Thyroid gland (tissue), 4 donors: ENCODE measurements at regions not wholly inside any gene's neighbourhood (a gene's known extent, or its start where the extent isn't known, plus 50 kb on each side); places are given as distances from the start of the nearest gene placed in this dataset.

Source experiments
- DNase-seq, 2 donors: peaks; one replicate each; pipeline ENCODE4 v3.0.0-alpha.2; 2019
- H3K27ac ChIP-seq, 3 donors: fragments of 200-600 bp; sonication (generic); 1 replicate in 2 of 3; 2 replicates in 1 of 3; pipeline ENCODE4 v1.5.1; 2016 to 2019; ENCODE audit warnings: mild to moderate bottlenecking in 1 of 3, moderate library complexity in 1 of 3
- H3K27me3 ChIP-seq: fragments of 200-600 bp; sonication (generic); one replicate; pipeline ENCODE4 v1.5.1; 2019
- H3K36me3 ChIP-seq, 2 donors: fragments of 200-600 bp; sonication (generic); one replicate each; pipeline ENCODE4 v1.5.1; 2016 to 2019
- H3K4me1 ChIP-seq, 2 donors: fragments of 200-600 bp; sonication (generic); one replicate each; pipeline ENCODE4 v1.5.1; 2017 to 2019
- H3K4me3 ChIP-seq, 3 donors: fragments of 200-600 bp; sonication (generic); replicated peaks in 1 of 3; 1 replicate in 2 of 3; 2 replicates in 1 of 3; pipeline ENCODE4 v1.5.1; 2016; ENCODE audit warnings: mild to moderate bottlenecking in 1 of 3
- H3K9me3 ChIP-seq: fragments of 200-600 bp; sonication (generic); one replicate; pipeline ENCODE4 v1.5.1; 2017
- CTCF ChIP-seq, 6 experiments: fragments of 200-600 bp in 3 of 6; fragments of 450-650 bp in 3 of 6; sonication (generic) in 3 of 6; IDR thresholded peaks; one replicate each; pipeline ENCODE4 v1.5.1; 2016 to 2019; ENCODE audit warnings: antibody characterized with exemption in 6 of 6, mild to moderate bottlenecking in 2 of 6, inconsistent platforms in 1 of 6, moderate library complexity in 1 of 6
- POLR2A ChIP-seq, 2 donors: fragments of 450-650 bp; IDR thresholded peaks; one replicate each; pipeline ENCODE4 v1.6.1; 2017; ENCODE audit warnings: antibody characterized with exemption in 2 of 2, mild to moderate bottlenecking in 2 of 2, moderate library complexity in 1 of 2
- WGBS, 2 donors: methylation state at CpG; one replicate each; pipeline ENCODE4 v1.1.5; 2017; 5-methylcytosine and 5-hydroxymethylcytosine counted together
- intact Hi-C: fragments of 100-400 bp; cut with DNase I; formaldehyde crosslinking; loops from one replicate; pipeline ENCODE4 v1.15.1; 2023

DNA sequence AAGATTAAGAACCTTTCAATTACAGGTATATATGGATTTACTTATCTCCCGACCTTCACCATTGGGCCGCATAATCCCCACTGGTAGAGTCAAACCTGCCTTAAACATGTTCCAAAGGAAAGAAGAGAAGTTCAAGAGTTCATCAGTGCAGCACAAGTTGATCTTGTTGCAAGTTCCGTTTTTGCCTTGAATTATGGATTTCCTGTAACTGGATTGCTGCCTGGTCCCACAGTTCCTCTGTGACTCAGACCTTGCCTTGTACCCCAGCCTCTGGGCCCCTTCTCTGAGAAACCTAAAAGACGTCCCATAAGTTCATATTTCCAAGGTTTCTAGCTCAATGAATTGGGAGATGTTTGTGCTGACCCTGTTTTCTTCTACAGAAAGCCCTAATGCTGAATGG, 112.5 kb upstream of the THBS1 start:
- WGBS, 2 donors, result 80 to 82% methylated on average over 4 of the region's 4 CpGs
- Histone ChIP-seq H3K36me3 (no peaks in the 10 kb centered on the region), H3K27me3 (no peaks in the 10 kb centered on the region), H3K27ac (no peak overlapping the region), H3K4me3 (no peak overlapping the region), H3K4me1 (peaks cover 0 to 7% of the 10 kb centered on the region in 2 donors), H3K9me3 (no peaks in the 10 kb centered on the region)
- intact Hi-C loops, result no loop called here
- DNase-seq, result no peak
- TF ChIP-seq CTCF (IDR thresholded peaks at IDR 0.05) (no peak), POLR2A (IDR thresholded peaks at IDR 0.05) (no peak)

GRCh38 chr15:39468828-39469227, 112.1 kb upstream of the THBS1 start:
- H3K9me3 ChIP-seq, result no peaks in the 10 kb centered on the region
- no peak overlapping the region for H3K27ac ChIP-seq
- intact Hi-C loops, result no loop called here
- 92% methylated on average over 3 of the region's 3 CpGs for WGBS, 2 donors
- no peaks in the 10 kb centered on the region for H3K36me3 ChIP-seq
- no peaks in the 10 kb centered on the region for H3K27me3 ChIP-seq
- no peak overlapping the region for H3K4me3 ChIP-seq
- H3K4me1 ChIP-seq, result peaks cover 0 to 7% of the 10 kb centered on the region in 2 donors
- no peak for DNase-seq
- TF ChIP-seq POLR2A (IDR thresholded peaks at IDR 0.05), result no peak
- TF ChIP-seq CTCF (IDR thresholded peaks at IDR 0.05), result no peak

GRCh38 chr15:39471785-39472574, 108.9 kb upstream of the THBS1 start:
- H3K4me3 ChIP-seq, result no peak overlapping the region
- intact Hi-C loops, result no loop called here
- H3K9me3 ChIP-seq, result no peaks in the 10 kb centered on the region
- peak overlapping the region in 1 of 3 donors; percentile 71 for H3K27ac ChIP-seq
- H3K4me1 ChIP-seq, result peaks cover 0 to 6% of the 10 kb centered on the region in 2 donors
- H3K27me3 ChIP-seq, result no peaks in the 10 kb centered on the region
- H3K36me3 ChIP-seq, result no peaks in the 10 kb centered on the region
- WGBS, 2 donors, result 88 to 97% methylated on average over 2 of the region's 2 CpGs
- TF ChIP-seq CTCF (IDR thresholded peaks at IDR 0.05) (no peak), POLR2A (IDR thresholded peaks at IDR 0.05) (no peak)
- DNase-seq, result no peak

GRCh38 chr15:39472621-39473297, 108.1 kb upstream of the THBS1 start:
- Histone ChIP-seq H3K36me3 (no peaks in the 10 kb centered on the region), H3K27ac (peak overlapping the region in 2 of 3 donors; percentile 35 to 71), H3K4me3 (no peak overlapping the region), H3K27me3 (no peaks in the 10 kb centered on the region), H3K4me1 (no peaks in the 10 kb centered on the region), H3K9me3 (no peaks in the 10 kb centered on the region)
- intact Hi-C loops, result no loop called here
- 53 to 82% methylated on average over 12 of the region's 12 CpGs for WGBS, 2 donors
- TF ChIP-seq CTCF (IDR thresholded peaks at IDR 0.05) (no peak), POLR2A (IDR thresholded peaks at IDR 0.05) (no peak)
- DNase-seq, result peak; percentile 26 to 29
